A549 (cell line): ENCODE measurements at regions not wholly inside any gene's neighbourhood (a gene's known extent, or its start where the extent isn't known, plus 50 kb on each side); places are given as distances from the start of the nearest gene placed in this dataset.

Source experiments
- BHLHE40 ChIP-seq: IDR thresholded peaks from 2 replicates; pipeline ENCODE4 v1.6.1; 2012; ENCODE audit warnings: low read depth, low read length, inconsistent platforms
- CTCF ChIP-seq: fragments of >200 bp; sonication (Bioruptor Twin); formaldehyde crosslinking; IDR thresholded peaks from 3 replicates; pipeline ENCODE4 v1.5.1; 2016
- E2F6 ChIP-seq: IDR thresholded peaks from 2 replicates; pipeline ENCODE4 v1.6.1; 2012; ENCODE audit warnings: low read depth, borderline replicate concordance
- EP300 ChIP-seq, 2 experiments: fragments of >200 bp; sonication (Bioruptor Twin); formaldehyde crosslinking; IDR thresholded peaks; 2 replicates in 1 of 2; 3 replicates in 1 of 2; pipeline ENCODE4 v1.6.1; 2016 to 2017
- ESRRA ChIP-seq: fragments of 150-350 bp; IDR thresholded peaks from 2 replicates; pipeline ENCODE4 v1.6.1; 2014; ENCODE audit warnings: mild to moderate bottlenecking, low read length, borderline replicate concordance
- HDAC2 ChIP-seq: fragments of 200-600 bp; sonication (generic); IDR thresholded peaks from 2 replicates; pipeline ENCODE4 v1.6.1; 2016
- JUN ChIP-seq, 2 experiments: fragments of >200 bp; sonication (Bioruptor Twin); formaldehyde crosslinking; IDR thresholded peaks; 2 replicates in 1 of 2; 3 replicates in 1 of 2; pipeline ENCODE4 v1.6.1; 2016 to 2017
- NR3C1 ChIP-seq: fragments of >200 bp; sonication (Bioruptor Twin); formaldehyde crosslinking; IDR thresholded peaks from 3 replicates; pipeline ENCODE4 v1.6.1; 2017
- POLR2A ChIP-seq: IDR thresholded peaks from 2 replicates; pipeline ENCODE4 v1.6.1; 2012; ENCODE audit warnings: mild to moderate bottlenecking, low read length
- RAD21 ChIP-seq, 2 experiments: fragments of >200 bp in 1 of 2; sonication (Bioruptor Twin) in 1 of 2; formaldehyde crosslinking in 1 of 2; IDR thresholded peaks in 1 of 2; conservative IDR thresholded peaks in 1 of 2; 2 replicates in 1 of 2; 3 replicates in 1 of 2; pipeline ENCODE4 v1.6.1; 2012 to 2018; ENCODE audit warnings: inconsistent platforms in 1 of 2
- SMC3 ChIP-seq: fragments of >200 bp; sonication (Bioruptor Twin); formaldehyde crosslinking; IDR thresholded peaks from 3 replicates; pipeline ENCODE4 v1.6.1; 2018; ENCODE audit warnings: inconsistent platforms
- TP53 ChIP-seq: fragments of 250-450 bp; sonication (Bioruptor Pico); IDR thresholded peaks from 2 replicates; pipeline ENCODE4 v1.5.0; 2021; ENCODE audit warnings: mild to moderate bottlenecking, moderate library complexity
- ZFP36 ChIP-seq: fragments of 450-650 bp; IDR thresholded peaks from 2 replicates; pipeline ENCODE4 v1.6.1; 2014; ENCODE audit warnings: borderline replicate concordance; ENCODE audit not compliant: partially characterized antibody

GRCh38 chr2:215727507-215728503 lies 285.5 kb downstream of the MREG start:
- no peak for TF ChIP-seq BHLHE40
- no peak for TF ChIP-seq CTCF
- no peak for TF ChIP-seq RAD21 (conservative IDR thresholded peaks at IDR 0.05 in 1 of 2, IDR thresholded peaks at IDR 0.05 in 1 of 2)
- TF ChIP-seq HDAC2 = no peak
- TF ChIP-seq SMC3 = no peak
- no peak for TF ChIP-seq POLR2A
- no peak for TF ChIP-seq E2F6
- no peak for TF ChIP-seq NR3C1
- TF ChIP-seq ESRRA = no peak
- no peak for TF ChIP-seq TP53 (CRISPR knock-in tag)
- TF ChIP-seq JUN (IDR thresholded peaks at IDR 0.05) = no peak
- TF ChIP-seq ZFP36 = no peak
- no peak for TF ChIP-seq EP300 (IDR thresholded peaks at IDR 0.05)
